ENCODE measurements at regions not wholly inside any gene's neighbourhood (a gene's known extent, or its start where the extent isn't known, plus 50 kb on each side); places are given as distances from the start of the nearest gene placed in this dataset.
A peak's percentile ranks its signal among the peaks of the same experiment; 100 is the strongest.
"Not testable (repeated sequence)": the region's sequence is repeated elsewhere in the genome, so short reads cannot be mapped to it uniquely, and the experiment has no call there.

DNA sequence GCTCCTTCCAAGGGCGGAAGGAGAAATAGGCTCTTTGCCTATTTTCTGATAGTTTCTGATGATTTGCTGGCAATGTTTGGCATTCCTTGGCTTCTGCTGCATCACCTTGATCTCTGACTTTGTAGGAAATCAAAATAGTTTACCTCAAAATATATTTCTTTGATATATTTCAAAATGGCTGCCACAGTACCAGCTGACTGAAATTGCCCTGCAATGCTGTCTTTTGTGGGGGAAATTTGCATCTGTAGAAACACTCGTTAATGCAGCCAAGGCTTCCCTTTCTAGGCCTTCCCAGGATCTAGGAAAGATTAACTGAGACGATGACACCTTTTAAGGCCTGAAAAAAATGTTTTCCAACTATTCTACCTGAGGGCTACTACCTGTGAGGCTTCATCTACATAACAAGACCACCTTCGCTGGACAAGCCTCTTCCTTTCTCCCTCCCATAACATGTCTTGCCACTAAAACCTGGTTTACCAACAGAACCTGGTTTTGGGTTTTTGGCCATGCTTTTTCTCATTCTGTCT is 212.8 kb upstream of the SSTR1 start:
- no peak for DNase-seq
- H3K4me3 Mint-ChIP-seq = no peak overlapping the region

DNA sequence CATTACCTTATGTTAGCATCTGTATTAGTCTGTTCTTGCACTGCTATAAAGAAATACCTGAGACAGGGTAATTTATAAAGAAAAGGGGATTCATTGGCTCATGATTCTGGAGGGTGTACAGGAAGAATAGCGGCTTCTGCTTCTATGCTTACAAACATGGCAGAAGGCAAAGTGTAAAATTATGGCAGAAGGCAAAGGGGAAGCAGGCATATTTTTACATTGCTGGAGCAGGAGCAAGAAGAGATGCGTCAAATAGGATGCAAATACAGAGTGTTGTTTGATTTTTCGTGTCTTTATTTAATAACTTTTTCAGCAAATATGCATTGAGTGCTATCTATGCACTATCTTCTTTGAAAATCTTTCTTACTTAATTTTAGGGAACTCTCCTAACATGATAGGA is 210.7 kb upstream of the SSTR1 start:
- Mint-ChIP-seq H3K4me3 (no peak overlapping the region), H3K27ac (no peak overlapping the region), H3K4me1 (no peaks in the 10 kb centered on the region), H3K27me3 (no peaks in the 10 kb centered on the region), H3K9me3 (peaks cover 1% of the 10 kb centered on the region), H3K36me3 (no peaks in the 10 kb centered on the region)
- ATAC-seq (ENCODE audit: low read depth) (no peak), DNase-seq (no peak)
- POLR2A ChIA-PET = no interaction called here

More for the DNA sequence above, 212.8 kb upstream of the SSTR1 start:
- Mint-ChIP-seq H3K36me3 (no peaks in the 10 kb centered on the region), H3K27ac (no peak overlapping the region), H3K27me3 (no peaks in the 10 kb centered on the region), H3K9me3 (peaks cover 1% of the 10 kb centered on the region), H3K4me1 (no peaks in the 10 kb centered on the region)
- POLR2A ChIA-PET = no interaction called here
- no peak for ATAC-seq (ENCODE audit: low read depth)

DNA sequence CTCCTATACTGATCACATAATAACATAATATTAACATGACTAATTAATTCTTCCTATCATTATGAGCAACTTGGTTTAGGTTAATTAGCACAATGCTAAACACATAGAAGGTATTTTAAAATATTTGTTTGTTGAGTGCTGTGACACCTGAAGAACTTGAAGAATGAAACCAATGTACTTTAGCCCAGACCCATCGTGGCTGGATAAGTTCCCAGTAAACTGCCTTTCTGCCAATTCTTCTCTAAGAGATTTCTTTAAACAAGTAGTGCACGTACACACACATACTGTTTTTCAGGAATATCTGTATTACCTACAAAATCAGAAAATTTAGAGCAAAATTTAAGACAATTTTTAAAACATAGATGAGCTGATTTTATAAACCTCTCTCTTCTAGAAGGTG is 207.4 kb upstream of the SSTR1 start:
- H3K4me3 Mint-ChIP-seq = no peak overlapping the region
- ATAC-seq (ENCODE audit: low read depth) (no peak), DNase-seq (no peak)
- no peaks in the 10 kb centered on the region for H3K4me1 Mint-ChIP-seq
- no peak overlapping the region for H3K27ac Mint-ChIP-seq
- no peaks in the 10 kb centered on the region for H3K27me3 Mint-ChIP-seq
- POLR2A ChIA-PET = no interaction called here
- no peaks in the 10 kb centered on the region for H3K36me3 Mint-ChIP-seq
- H3K9me3 Mint-ChIP-seq = no peaks in the 10 kb centered on the region

DNA sequence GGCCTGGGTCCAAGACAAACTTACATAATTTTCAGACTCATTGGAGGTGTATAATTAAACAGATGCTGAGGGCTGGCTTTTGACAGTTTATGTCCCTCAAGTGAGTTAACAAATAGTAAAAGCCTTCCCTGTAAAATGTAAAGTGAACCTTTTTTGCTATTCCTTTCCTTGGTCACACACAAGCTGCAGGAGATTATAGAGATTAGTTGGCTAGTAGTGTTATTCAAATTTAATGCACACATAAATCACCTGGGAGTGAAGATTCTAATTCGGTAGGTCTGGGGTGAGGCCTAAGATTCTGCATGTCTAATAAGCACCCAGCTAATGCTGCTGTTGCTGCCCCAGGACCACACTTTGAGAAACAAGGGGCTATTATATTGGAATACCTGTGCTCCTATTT is 206.2 kb upstream of the SSTR1 start:
- POLR2A ChIA-PET = no interaction called here
- no peaks in the 10 kb centered on the region for H3K27me3 Mint-ChIP-seq
- H3K4me3 Mint-ChIP-seq = no peak overlapping the region
- no peak for DNase-seq
- H3K27ac Mint-ChIP-seq = no peak overlapping the region
- no peaks in the 10 kb centered on the region for H3K4me1 Mint-ChIP-seq
- H3K36me3 Mint-ChIP-seq = no peaks in the 10 kb centered on the region
- H3K9me3 Mint-ChIP-seq = no peaks in the 10 kb centered on the region
- no peak for ATAC-seq (ENCODE audit: low read depth)

DNA sequence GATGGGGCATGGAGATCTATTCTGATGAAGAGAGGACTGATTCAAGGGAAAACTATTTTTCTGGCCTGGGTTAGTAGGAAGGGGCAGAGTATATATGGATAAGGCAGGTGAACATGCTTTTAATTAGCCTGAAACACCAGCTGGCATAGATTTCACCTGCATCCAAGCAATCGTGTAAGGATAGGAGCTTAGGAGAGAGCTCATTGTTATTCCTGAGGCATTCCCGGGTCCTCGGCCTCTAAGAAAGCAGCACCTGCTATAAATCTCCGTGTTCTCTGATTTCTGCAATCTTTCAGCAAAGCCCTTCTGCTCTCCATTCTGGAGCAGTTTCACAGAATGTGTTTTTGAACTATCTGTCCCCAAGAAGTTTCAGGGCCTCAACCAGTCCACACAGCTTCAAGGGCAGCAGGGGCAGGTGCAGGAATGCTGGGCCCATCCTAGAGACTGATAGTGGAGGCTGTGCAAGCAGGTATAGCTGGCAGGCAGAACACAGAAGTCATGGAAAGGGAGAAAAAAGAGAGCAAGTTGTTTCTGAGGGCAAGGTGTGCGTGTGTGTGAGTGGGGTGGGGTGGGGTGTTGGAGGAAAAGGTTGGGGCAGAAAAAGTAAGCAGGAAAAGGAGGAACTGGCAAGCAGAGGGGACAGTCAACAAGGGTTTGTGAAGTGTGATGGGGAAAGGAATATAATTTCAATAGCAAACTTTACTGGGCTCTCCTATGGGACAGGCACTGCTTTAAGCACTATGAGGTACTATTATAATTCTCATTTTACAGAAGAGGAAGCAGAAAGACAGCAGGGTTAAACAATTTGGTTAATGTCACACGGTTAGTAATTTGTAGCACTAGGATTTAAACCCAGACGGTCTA is 203.7 kb upstream of the SSTR1 start:
- Mint-ChIP-seq H3K27ac (peak overlapping the region; percentile 17), H3K36me3 (no peaks in the 10 kb centered on the region), H3K27me3 (no peaks in the 10 kb centered on the region), H3K4me1 (no peaks in the 10 kb centered on the region), H3K4me3 (no peak overlapping the region), H3K9me3 (no peaks in the 10 kb centered on the region)
- no peak for DNase-seq
- no peak for ATAC-seq (ENCODE audit: low read depth)
- POLR2A ChIA-PET = no interaction called here

DNA sequence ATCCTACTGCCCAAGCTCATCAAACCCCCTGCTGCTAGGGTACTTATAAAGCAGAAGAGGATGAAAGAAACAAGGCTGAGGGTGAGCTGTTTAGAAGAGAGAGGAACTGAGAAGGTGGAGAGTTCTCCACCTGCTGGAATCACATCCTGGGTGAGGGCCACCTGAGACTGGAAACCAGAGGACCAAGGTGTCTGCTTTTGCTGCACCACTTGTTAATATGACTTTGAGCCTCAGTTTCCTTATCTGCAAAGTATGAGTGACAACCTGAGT is 203.2 kb upstream of the SSTR1 start:
- POLR2A ChIA-PET = interaction anchor here (0.7 kb wide), 1 partner anchor 74 kb away, joined by 3 read pairs; no protein-coding TSS in a partner anchor
- Mint-ChIP-seq H3K36me3 (no peaks in the 10 kb centered on the region), H3K27me3 (no peaks in the 10 kb centered on the region), H3K4me1 (no peaks in the 10 kb centered on the region), H3K4me3 (no peak overlapping the region), H3K9me3 (no peaks in the 10 kb centered on the region), H3K27ac (no peak overlapping the region)
- DNase-seq (no peak), ATAC-seq (ENCODE audit: low read depth) (no peak)

DNA sequence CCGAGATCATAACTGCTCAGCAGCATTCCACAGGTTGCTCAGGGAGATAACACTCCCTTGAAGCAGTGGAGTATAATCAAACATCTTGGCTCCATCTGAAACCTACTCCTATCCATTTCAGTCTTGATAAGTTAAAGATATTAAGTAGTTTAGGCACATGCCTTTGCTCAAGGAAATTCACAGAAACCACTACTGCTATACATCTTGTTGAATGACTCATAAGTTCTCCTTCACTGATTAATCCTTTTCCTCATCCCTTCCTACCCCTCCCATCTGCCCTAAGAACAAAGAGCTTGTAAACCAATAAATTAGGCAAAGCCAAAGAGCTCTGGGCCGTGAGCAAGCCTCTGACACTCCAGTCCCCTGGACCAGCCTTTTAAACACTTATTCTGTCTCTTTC is 196.5 kb upstream of the SSTR1 start:
- H3K27ac Mint-ChIP-seq = not testable (repeated sequence)

DNA sequence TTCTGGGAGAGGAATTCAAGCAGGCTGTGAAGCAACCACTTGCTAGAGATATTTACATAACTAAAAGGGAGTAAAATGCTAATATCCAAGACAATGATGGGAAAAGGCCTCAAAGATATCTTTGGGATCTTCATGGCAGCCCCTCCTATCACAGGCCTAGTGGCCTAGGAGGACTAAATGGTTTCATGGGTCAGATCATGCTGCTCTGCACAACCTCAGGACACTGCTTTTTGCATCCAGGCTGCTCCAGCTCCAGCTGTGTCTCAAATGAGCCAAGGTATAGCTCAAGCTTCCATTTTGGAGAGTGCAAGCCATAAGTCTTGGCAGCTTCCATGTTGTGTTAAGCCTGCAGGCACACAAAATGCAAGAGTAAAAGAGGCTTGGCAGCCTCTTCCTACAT is 195.6 kb upstream of the SSTR1 start:
- no peak overlapping the region for H3K4me3 Mint-ChIP-seq
- POLR2A ChIA-PET = no interaction called here
- no peak for ATAC-seq (ENCODE audit: low read depth)
- H3K27ac Mint-ChIP-seq = no peak overlapping the region
- peaks cover 14% of the 10 kb centered on the region for H3K9me3 Mint-ChIP-seq
- DNase-seq = no peak
- H3K27me3 Mint-ChIP-seq = no peaks in the 10 kb centered on the region
- no peaks in the 10 kb centered on the region for H3K4me1 Mint-ChIP-seq
- H3K36me3 Mint-ChIP-seq = peaks cover 2% of the 10 kb centered on the region

More for the DNA sequence above, 196.5 kb upstream of the SSTR1 start:
- H3K36me3 Mint-ChIP-seq; H3K27me3 Mint-ChIP-seq; H3K4me3 Mint-ChIP-seq; ATAC-seq (ENCODE audit: low read depth); POLR2A ChIA-PET; DNase-seq; H3K4me1 Mint-ChIP-seq: not testable (repeated sequence)
- H3K9me3 Mint-ChIP-seq = peaks cover 14% of the 10 kb centered on the region

DNA sequence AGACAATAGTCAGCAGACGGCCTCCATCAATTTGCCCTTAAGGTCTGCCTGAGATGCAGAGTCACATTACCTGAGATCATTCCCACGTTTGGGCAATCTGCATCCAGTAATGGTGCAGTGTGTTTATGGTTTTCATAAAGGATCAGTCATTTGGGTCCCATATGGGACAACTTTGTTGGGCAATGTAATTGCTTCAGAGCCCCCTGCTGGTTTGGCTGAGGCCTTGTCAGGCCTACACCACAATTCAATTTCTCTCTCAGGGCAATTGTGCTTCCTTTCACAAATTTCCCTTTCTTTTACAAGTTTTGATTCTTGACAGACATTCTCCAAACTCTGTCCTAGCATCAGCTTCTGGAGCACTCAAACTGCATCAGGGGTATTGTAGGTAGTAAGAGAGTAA is 191.2 kb upstream of the SSTR1 start:
- POLR2A ChIA-PET = no interaction called here
- Mint-ChIP-seq H3K36me3 (peaks cover 2% of the 10 kb centered on the region), H3K4me1 (no peaks in the 10 kb centered on the region), H3K27me3 (no peaks in the 10 kb centered on the region), H3K9me3 (peaks cover 11% of the 10 kb centered on the region), H3K4me3 (no peak overlapping the region), H3K27ac (no peak overlapping the region)
- ATAC-seq (ENCODE audit: low read depth) = no peak
- DNase-seq = no peak

DNA sequence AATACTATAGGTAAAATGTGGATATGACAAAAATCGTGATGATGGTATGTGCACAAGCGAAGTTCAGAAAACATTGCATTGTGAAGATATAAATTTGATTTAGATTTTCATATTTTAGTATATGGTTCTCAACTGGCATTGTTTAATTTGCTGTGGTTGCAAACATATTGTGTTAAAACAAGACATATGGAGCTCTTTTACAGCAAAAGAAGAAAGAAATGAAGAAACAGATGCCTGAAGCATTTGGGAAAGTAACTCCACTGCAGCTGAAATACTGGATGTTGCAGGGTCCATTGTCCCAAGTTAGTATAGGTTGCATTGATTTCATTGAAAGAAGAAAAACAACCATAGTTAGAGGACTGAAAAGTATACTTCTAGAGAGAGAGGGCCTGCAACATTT is 185.8 kb upstream of the SSTR1 start:
- no peak overlapping the region for H3K27ac Mint-ChIP-seq
- POLR2A ChIA-PET = no interaction called here
- DNase-seq (no peak), ATAC-seq (ENCODE audit: low read depth) (no peak)
- peaks cover 12% of the 10 kb centered on the region for H3K9me3 Mint-ChIP-seq
- no peaks in the 10 kb centered on the region for H3K4me1 Mint-ChIP-seq
- H3K27me3 Mint-ChIP-seq = peaks cover 2% of the 10 kb centered on the region
- peaks cover 5% of the 10 kb centered on the region for H3K36me3 Mint-ChIP-seq
- no peak overlapping the region for H3K4me3 Mint-ChIP-seq

DNA sequence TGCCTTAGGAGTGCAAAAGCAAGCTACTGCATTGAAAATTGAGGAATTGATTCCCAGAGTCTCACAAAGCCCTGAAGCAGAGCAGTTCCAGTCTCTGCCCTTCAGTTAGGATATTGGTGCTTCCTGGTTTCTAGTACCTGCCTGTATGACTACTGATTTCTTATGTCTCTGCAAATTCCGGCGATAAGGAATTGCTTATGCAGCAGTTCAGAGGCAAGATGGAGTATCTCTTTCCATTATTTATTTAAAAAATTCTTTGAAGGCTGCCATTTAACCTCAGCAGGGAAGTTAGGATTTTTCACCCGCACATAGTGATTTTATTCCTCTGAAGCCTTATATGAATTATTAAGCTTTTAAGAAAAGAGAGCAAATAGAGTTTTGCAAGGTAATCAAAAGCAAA is 184.9 kb upstream of the SSTR1 start:
- no peak for ATAC-seq (ENCODE audit: low read depth)
- H3K4me1 Mint-ChIP-seq = no peaks in the 10 kb centered on the region
- H3K9me3 Mint-ChIP-seq = peaks cover 12% of the 10 kb centered on the region
- peaks cover 5% of the 10 kb centered on the region for H3K36me3 Mint-ChIP-seq
- H3K27me3 Mint-ChIP-seq = peaks cover 2% of the 10 kb centered on the region
- POLR2A ChIA-PET = no interaction called here
- H3K4me3 Mint-ChIP-seq = no peak overlapping the region
- no peak overlapping the region for H3K27ac Mint-ChIP-seq
- DNase-seq = no peak

DNA sequence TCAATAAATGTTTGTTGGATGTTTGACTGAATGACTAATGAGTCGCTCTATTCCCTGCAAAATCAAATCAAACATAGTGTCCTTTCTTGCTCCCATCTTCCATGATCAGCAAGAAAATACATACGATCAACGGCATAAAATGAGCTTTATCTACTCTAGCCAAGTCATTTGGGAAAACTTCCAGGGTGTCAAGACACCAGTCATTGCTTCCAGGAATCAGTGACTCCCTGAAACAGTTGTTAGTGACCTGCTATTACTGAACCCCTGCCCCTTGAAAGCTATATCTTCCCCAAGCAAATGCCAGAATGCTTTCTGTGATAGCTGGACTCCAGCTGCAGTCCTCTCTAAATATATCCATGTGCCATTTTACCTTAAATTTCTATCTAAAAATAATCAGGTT is 169.5 kb upstream of the SSTR1 start:
- no peak overlapping the region for H3K27ac Mint-ChIP-seq
- peaks cover 4% of the 10 kb centered on the region for H3K4me1 Mint-ChIP-seq
- no peaks in the 10 kb centered on the region for H3K27me3 Mint-ChIP-seq
- peaks cover 4% of the 10 kb centered on the region for H3K36me3 Mint-ChIP-seq
- POLR2A ChIA-PET = no interaction called here
- no peak overlapping the region for H3K4me3 Mint-ChIP-seq
- no peak for DNase-seq
- H3K9me3 Mint-ChIP-seq = peaks cover 4% of the 10 kb centered on the region
- ATAC-seq (ENCODE audit: low read depth) = no peak

DNA sequence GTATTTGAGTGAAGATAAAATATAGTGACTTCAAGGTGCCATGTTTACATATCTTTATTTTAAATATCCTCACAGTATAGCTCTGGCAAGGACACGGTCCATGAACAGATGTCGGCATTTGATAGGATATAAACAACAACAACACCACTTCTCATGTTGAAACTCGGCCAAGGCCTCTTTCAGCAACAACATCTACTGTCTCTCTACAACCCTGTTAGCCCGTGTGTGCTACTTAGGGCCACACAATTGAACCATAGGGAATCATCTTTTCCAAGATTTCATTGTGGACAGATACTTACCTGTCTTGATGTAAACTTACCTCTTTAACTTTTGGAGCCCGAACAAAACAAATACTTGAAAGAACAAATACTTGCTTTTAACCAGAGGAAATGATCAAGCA is 168.7 kb upstream of the SSTR1 start:
- Mint-ChIP-seq H3K36me3 (peaks cover 3% of the 10 kb centered on the region), H3K9me3 (peaks cover 2% of the 10 kb centered on the region), H3K4me3 (no peak overlapping the region), H3K27me3 (no peaks in the 10 kb centered on the region), H3K27ac (no peak overlapping the region), H3K4me1 (peaks cover 4% of the 10 kb centered on the region)
- POLR2A ChIA-PET = no interaction called here
- DNase-seq = no peak
- ATAC-seq (ENCODE audit: low read depth) = no peak

DNA sequence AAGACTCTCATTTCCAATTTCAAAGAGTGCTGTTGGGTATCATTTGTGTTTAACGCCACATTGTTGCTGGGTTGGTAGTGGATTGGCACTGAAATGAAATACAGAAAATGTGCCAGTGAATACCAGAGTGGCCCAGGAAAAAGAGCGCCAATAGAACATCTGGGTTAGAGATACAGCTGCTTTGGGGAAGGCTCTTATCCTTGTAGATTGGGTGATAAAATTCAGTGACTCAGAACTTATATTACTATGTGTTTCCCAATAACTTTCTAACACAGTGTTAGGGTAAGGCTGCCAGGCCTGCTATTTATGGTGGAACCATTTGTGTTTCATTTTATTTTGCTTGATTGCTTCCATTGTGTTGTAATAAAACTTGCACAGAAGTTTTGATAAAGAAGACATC is 168.2 kb upstream of the SSTR1 start:
- Mint-ChIP-seq H3K9me3 (no peaks in the 10 kb centered on the region), H3K4me3 (no peak overlapping the region), H3K27ac (no peak overlapping the region), H3K27me3 (no peaks in the 10 kb centered on the region), H3K36me3 (no peaks in the 10 kb centered on the region), H3K4me1 (peaks cover 4% of the 10 kb centered on the region)
- ATAC-seq (ENCODE audit: low read depth) (no peak), DNase-seq (no peak)
- POLR2A ChIA-PET = no interaction called here
